Neural progenitor cell (in vitro differentiated cells): ENCODE measurements at regions not wholly inside any gene's neighbourhood (a gene's known extent, or its start where the extent isn't known, plus 50 kb on each side); places are given as distances from the start of the nearest gene placed in this dataset.

Source experiments
- CTCF ChIP-seq: fragments of 200-600 bp; sonication (generic); IDR thresholded peaks from 2 replicates; pipeline ENCODE4 v1.5.1; 2017; ENCODE audit warnings: antibody characterized with exemption, mild to moderate bottlenecking
- EZH2 ChIP-seq: fragments of 200-600 bp; sonication (generic); IDR thresholded peaks from 2 replicates; pipeline ENCODE4 v1.6.1; 2017; ENCODE audit warnings: antibody characterized with exemption, mild to moderate bottlenecking, moderate library complexity

GRCh38 chr2:226608451-226608850 lies 191.2 kb downstream of the IRS1 start:
- no peak for TF ChIP-seq CTCF
- TF ChIP-seq EZH2: no peak
